ENCODE measurements at regions not wholly inside any gene's neighbourhood (a gene's known extent, or its start where the extent isn't known, plus 50 kb on each side); places are given as distances from the start of the nearest gene placed in this dataset.

DNA sequence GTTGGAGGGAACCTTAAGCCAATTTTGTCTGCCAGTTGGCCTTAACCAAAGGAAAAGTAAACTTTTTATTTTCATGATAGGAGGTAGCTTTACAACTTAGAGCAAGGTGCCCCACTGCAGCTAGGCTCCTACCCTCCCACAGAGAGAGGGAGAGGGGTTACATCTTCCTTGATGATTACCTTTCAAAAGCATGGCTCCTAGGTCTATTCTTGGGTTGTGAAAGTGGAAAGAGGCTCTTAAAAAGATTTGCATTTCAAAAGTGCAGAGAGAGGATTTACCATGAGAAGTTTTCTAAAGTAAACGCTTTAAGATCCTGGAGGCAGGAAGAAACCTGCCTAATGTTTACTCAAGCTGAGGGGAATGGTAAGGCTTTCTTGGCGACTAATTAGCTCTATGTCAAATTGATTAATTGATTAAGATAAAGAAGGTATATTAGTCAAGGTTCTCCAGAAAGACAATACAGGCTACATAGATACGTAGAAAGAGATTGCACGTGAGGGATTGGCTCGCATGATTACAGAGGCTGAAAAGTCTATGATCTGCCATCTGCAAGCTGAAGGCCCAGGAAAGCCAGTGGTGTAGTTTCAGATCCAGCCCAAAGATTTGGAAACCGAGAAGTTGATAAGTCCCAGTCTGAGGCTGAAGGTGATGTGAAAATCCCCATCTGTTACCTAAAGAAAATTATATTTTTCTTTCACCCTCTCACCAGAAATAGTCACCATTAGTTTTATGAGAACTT lies 333.8 kb upstream of the CTNND2 start:
- no peaks in the 10 kb centered on the region for H3K9me3 ChIP-seq (ENCODE audit: low read length)
- intact Hi-C loops (cut with micrococcal nuclease; ENCODE audit: unreplicated experiment), result no loop called here
- TF ChIP-seq, protein P1, sequence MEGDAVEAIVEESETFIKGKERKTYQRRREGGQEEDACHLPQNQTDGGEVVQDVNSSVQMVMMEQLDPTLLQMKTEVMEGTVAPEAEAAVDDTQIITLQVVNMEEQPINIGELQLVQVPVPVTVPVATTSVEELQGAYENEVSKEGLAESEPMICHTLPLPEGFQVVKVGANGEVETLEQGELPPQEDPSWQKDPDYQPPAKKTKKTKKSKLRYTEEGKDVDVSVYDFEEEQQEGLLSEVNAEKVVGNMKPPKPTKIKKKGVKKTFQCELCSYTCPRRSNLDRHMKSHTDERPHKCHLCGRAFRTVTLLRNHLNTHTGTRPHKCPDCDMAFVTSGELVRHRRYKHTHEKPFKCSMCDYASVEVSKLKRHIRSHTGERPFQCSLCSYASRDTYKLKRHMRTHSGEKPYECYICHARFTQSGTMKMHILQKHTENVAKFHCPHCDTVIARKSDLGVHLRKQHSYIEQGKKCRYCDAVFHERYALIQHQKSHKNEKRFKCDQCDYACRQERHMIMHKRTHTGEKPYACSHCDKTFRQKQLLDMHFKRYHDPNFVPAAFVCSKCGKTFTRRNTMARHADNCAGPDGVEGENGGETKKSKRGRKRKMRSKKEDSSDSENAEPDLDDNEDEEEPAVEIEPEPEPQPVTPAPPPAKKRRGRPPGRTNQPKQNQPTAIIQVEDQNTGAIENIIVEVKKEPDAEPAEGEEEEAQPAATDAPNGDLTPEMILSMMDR (conservative IDR thresholded peaks at IDR 0.05; ENCODE audit: low read length), result no peak
- no peak for TF ChIP-seq EZH2phosphoT487 (IDR thresholded peaks at IDR 0.05; ENCODE audit: borderline replicate concordance, low read depth, low read length)

GRCh38 chr5:12230659-12231058 lies 326.4 kb upstream of the CTNND2 start:
- Histone ChIP-seq H3K4me2 (ENCODE audit: low read length) (no peak overlapping the region), H2AFZ (ENCODE audit: low read length) (no peak overlapping the region), H3K9me2 (ENCODE audit: insufficient read depth, low read length) (no peaks in the 10 kb centered on the region), H3K36me3 (ENCODE audit: insufficient read depth, low read length) (no peaks in the 10 kb centered on the region), H3K9me3 (ENCODE audit: low read length) (no peaks in the 10 kb centered on the region), H4K20me1 (ENCODE audit: insufficient read depth, low read length) (no peaks in the 10 kb centered on the region), H3K4me1 (ENCODE audit: insufficient read depth, low read length, poor library complexity, severe bottlenecking) (no peaks in the 10 kb centered on the region), H3K79me2 (ENCODE audit: insufficient read depth, low read depth, low read length) (no peaks in the 10 kb centered on the region), H3K4me3 (ENCODE audit: low read depth, low read length, poor library complexity, severe bottlenecking) (no peak overlapping the region), H3K27ac (ENCODE audit: low read depth, low read length, poor library complexity, severe bottlenecking) (no peak overlapping the region)
- no peak for DNase-seq (ENCODE audit: low spot score)
- CTCF ChIA-PET (ENCODE audit: unreplicated experiment), result no interaction called here
- no peak for TF ChIP-seq EZH2phosphoT487 (IDR thresholded peaks at IDR 0.05; ENCODE audit: borderline replicate concordance, low read depth, low read length)
- TF ChIP-seq, protein P1 (conservative IDR thresholded peaks at IDR 0.05; ENCODE audit: low read length), result no peak
- intact Hi-C loops (cut with micrococcal nuclease; ENCODE audit: unreplicated experiment), result no loop called here
- POLR2A ChIA-PET, result interaction anchor here (1.1 kb wide), 1 partner anchor 11 kb away, joined by 4 read pairs; no protein-coding TSS in a partner anchor
- no TSS peak for BruUV-seq (replicated peaks)

More for the DNA sequence above, 333.8 kb upstream of the CTNND2 start:
- no peak overlapping the region for H3K27ac ChIP-seq (ENCODE audit: low read depth, low read length, poor library complexity, severe bottlenecking)
- H4K20me1 ChIP-seq (ENCODE audit: insufficient read depth, low read length), result no peaks in the 10 kb centered on the region
- no peak for DNase-seq (ENCODE audit: low spot score)
- no peaks in the 10 kb centered on the region for H3K9me2 ChIP-seq (ENCODE audit: insufficient read depth, low read length)
- ChIA-PET CTCF (ENCODE audit: unreplicated experiment) (no interaction called here), POLR2A (no interaction called here)
- H3K4me2 ChIP-seq (ENCODE audit: low read length), result no peak overlapping the region
- no peaks in the 10 kb centered on the region for H3K4me1 ChIP-seq (ENCODE audit: insufficient read depth, low read length, poor library complexity, severe bottlenecking)
- no TSS peak for BruUV-seq (replicated peaks)
- no peaks in the 10 kb centered on the region for H3K36me3 ChIP-seq (ENCODE audit: insufficient read depth, low read length)
- H3K79me2 ChIP-seq (ENCODE audit: insufficient read depth, low read depth, low read length), result no peaks in the 10 kb centered on the region
- no peak overlapping the region for H3K4me3 ChIP-seq (ENCODE audit: low read depth, low read length, poor library complexity, severe bottlenecking)
- H2AFZ ChIP-seq (ENCODE audit: low read length), result no peak overlapping the region

- H3K9me2 ChIP-seq (ENCODE audit: insufficient read depth, low read length), result no peaks in the 10 kb centered on the region
- H3K4me1 ChIP-seq (ENCODE audit: insufficient read depth, low read length, poor library complexity, severe bottlenecking), result no peaks in the 10 kb centered on the region
- no peaks in the 10 kb centered on the region for H3K79me2 ChIP-seq (ENCODE audit: insufficient read depth, low read depth, low read length)
- intact Hi-C loops (cut with micrococcal nuclease; ENCODE audit: unreplicated experiment), result no loop called here
- no peaks in the 10 kb centered on the region for H4K20me1 ChIP-seq (ENCODE audit: insufficient read depth, low read length)
- TF ChIP-seq, protein P1 (conservative IDR thresholded peaks at IDR 0.05; ENCODE audit: low read length), result no peak
- TF ChIP-seq EZH2phosphoT487 (IDR thresholded peaks at IDR 0.05; ENCODE audit: borderline replicate concordance, low read depth, low read length), result no peak
- no peaks in the 10 kb centered on the region for H3K36me3 ChIP-seq (ENCODE audit: insufficient read depth, low read length)
- H3K4me2 ChIP-seq (ENCODE audit: low read length), result no peak overlapping the region
- no peak overlapping the region for H2AFZ ChIP-seq (ENCODE audit: low read length)
- CTCF ChIA-PET (ENCODE audit: unreplicated experiment), result no interaction called here
- DNase-seq (ENCODE audit: low spot score), result no peak
- H3K27ac ChIP-seq (ENCODE audit: low read depth, low read length, poor library complexity, severe bottlenecking), result no peak overlapping the region
- POLR2A ChIA-PET, result interaction anchor here (0.7 kb wide), 1 partner anchor 9 kb away, joined by 11 read pairs; no protein-coding TSS in a partner anchor
- H3K4me3 ChIP-seq (ENCODE audit: low read depth, low read length, poor library complexity, severe bottlenecking), result no peak overlapping the region
- H3K9me3 ChIP-seq (ENCODE audit: low read length), result 0 out of 2 replicates have a peak, but pooled peaks cover 3% of the 10 kb centered on the region
- BruUV-seq (replicated peaks), result no TSS peak
Observed at GRCh38 chr5:12217039-12217438, 312.8 kb upstream of the CTNND2 start.
